Heart right ventricle (tissue), 16 donors: ENCODE measurements at regions not wholly inside any gene's neighbourhood (a gene's known extent, or its start where the extent isn't known, plus 50 kb on each side); places are given as distances from the start of the nearest gene placed in this dataset.

Experiments used
- ATAC-seq, 8 donors: fragments of 200-7000 bp; cut with Tn5 transposase; one replicate each; pipeline ENCODE4 v1.9.1; 2020; ENCODE audit warnings: mild to moderate bottlenecking in 8 of 8, moderate library complexity in 8 of 8, moderate number of reproducible peaks in 1 of 8
- DNase-seq, 2 donors: peaks; one replicate each; pipeline ENCODE4 v3.0.0-alpha.2; 2020
- H3K27ac ChIP-seq, 10 donors: fragments of 200-600 bp; sonication (generic) in 2 of 10; one replicate each; pipeline versions ENCODE4 v1.5.0 to v1.8.0; 2020 to 2022; ENCODE audit warnings: mild to moderate bottlenecking in 3 of 10
- H3K27me3 ChIP-seq, 7 donors: fragments of 200-600 bp; one replicate each; pipeline ENCODE4 v1.8.0; 2021 to 2022; ENCODE audit warnings: mild to moderate bottlenecking in 2 of 7
- H3K36me3 ChIP-seq, 9 donors: fragments of 200-600 bp; sonication (generic) in 1 of 9; one replicate each; pipeline versions ENCODE4 v1.5.0 to v1.8.0; 2020 to 2022; ENCODE audit warnings: mild to moderate bottlenecking in 2 of 9
- H3K4me1 ChIP-seq, 9 donors: fragments of 200-600 bp; sonication (generic) in 1 of 9; one replicate each; pipeline versions ENCODE4 v1.5.0 to v1.8.0; 2020 to 2022; ENCODE audit warnings: mild to moderate bottlenecking in 4 of 9
- H3K4me3 ChIP-seq, 10 donors: fragments of 200-600 bp; sonication (generic) in 2 of 10; one replicate each; pipeline versions ENCODE4 v1.5.0 to v1.8.0; 2020 to 2022; ENCODE audit warnings: mild to moderate bottlenecking in 7 of 10, moderate library complexity in 2 of 10
- H3K9me3 ChIP-seq, 11 donors: fragments of 200-600 bp in 10 of 11; sonication (generic) in 2 of 11; one replicate each; pipeline versions ENCODE4 v1.5.0 to v1.8.0; 2013 to 2022; ENCODE audit warnings: mild to moderate bottlenecking in 2 of 11, control low read depth in 1 of 11, moderate library complexity in 1 of 11
- CTCF ChIP-seq, 9 donors: fragments of 200-600 bp; sonication (generic) in 2 of 9; IDR thresholded peaks; one replicate each; pipeline versions ENCODE4 v1.5.0 to v1.8.0; 2021 to 2022; ENCODE audit warnings: antibody characterized with exemption in 9 of 9, mild to moderate bottlenecking in 5 of 9, moderate library complexity in 1 of 9
- WGBS, 2 donors: extraction: QIAGEN DNeasy Blood & Tissue Kit; methylation state at CpG; one replicate each; pipeline ENCODE4 v1.1.7; 2013; ENCODE audit warnings: inconsistent platforms in 1 of 2; 5-methylcytosine and 5-hydroxymethylcytosine counted together
- intact Hi-C, 10 donors: fragments of 100-400 bp; cut with DNase I; formaldehyde crosslinking; loops; one replicate each; pipeline versions ENCODE4 v1.11.1 to v1.14.2; 2022
- donor health status: Arrhythmogenic right ventricular cardiomyopathy.
- donor health status: ischemic (EF 13 %, LVEDD 7.1; RV severe dilation, severe dysfunction).
- donor health status: healthy with polysubstance abuse.
- donor health status: DM: no; HTN: yes; CAD: no.
- donor health status: DM: no; HTN: no; CAD: no.
- donor health status: ischemic (EF 25% LVEDD 6.9; RV normal size, moderate dysfunction).
- donor health status: ischemic (EF 25% LVEDD 5.7; RV mildly dilated, moderate dysfunction).
- donor health status: healthy.
- donor health status: DM: yes; HTN: yes; CAD: no.
- donor health status: Ischemic cardiomyopathy.
- donor health status: ischemic (EF 35%, LVEDD 5.7; RV mildly dilated, moderate dysfunction).
- donor health status: nonischemic (EF 11% LVEDD 7.7; RV severe dilation, severe dysfunction).
- donor health status: DM: yes; HTN: yes; CAD: no.
- donor health status: PGD.
- donor health status: ischemic (EF 29% LVEDD 5.4; RV normal size, mild dysfunction).
- donor health status: nonischemic (EF 23%, LVEDD 6.1; RV moderate dilation, normal function).

DNA sequence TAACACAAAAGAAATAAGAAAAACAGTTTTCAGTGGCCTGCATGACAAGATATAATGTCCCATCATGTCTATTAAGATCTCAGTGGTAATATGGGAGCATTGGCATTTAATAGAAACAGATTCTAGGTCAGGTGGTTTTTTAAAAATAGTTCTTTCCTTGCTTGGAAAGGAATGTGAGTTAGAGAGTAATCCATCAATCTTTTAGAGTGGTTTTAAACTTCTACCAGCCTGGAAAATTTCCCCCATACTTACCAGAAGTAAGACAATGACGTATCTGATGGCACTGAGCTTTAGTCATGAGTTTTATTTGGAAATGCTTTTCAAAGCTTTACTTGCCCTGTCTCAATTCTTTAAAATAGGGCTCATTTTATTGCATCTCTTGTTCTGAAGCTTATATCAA, 441.7 kb upstream of the SMIM21 start:
- Histone ChIP-seq H3K36me3 (no peaks in the 10 kb centered on the region), H3K9me3 (no peaks in the 10 kb centered on the region), H3K4me1 (no peaks in the 10 kb centered on the region), H3K4me3 (no peak overlapping the region), H3K27me3 (no peaks in the 10 kb centered on the region), H3K27ac (peak overlapping the region in 1 of 10 donors; percentile 3)
- intact Hi-C loops = no loop called here
- WGBS, 2 donors = 37 to 44% methylated on average over 1 of the region's 1 CpG
- no peak for DNase-seq
- TF ChIP-seq CTCF (IDR thresholded peaks at IDR 0.05) = no peak
- peak in 2 of 8 donors; percentile 46 to 72 for ATAC-seq

GRCh38 chr18:75868031-75868430, 440.5 kb upstream of the SMIM21 start:
- intact Hi-C loops = no loop called here
- no peak for DNase-seq
- no peaks in the 10 kb centered on the region for H3K9me3 ChIP-seq
- WGBS, 2 donors = 89% methylated on average over 9 of the region's 9 CpGs
- no peak overlapping the region for H3K4me3 ChIP-seq
- H3K27ac ChIP-seq = no peak overlapping the region
- no peaks in the 10 kb centered on the region for H3K4me1 ChIP-seq
- no peaks in the 10 kb centered on the region for H3K27me3 ChIP-seq
- no peaks in the 10 kb centered on the region for H3K36me3 ChIP-seq
- no peak for TF ChIP-seq CTCF (IDR thresholded peaks at IDR 0.05)
- ATAC-seq = no peak

DNA sequence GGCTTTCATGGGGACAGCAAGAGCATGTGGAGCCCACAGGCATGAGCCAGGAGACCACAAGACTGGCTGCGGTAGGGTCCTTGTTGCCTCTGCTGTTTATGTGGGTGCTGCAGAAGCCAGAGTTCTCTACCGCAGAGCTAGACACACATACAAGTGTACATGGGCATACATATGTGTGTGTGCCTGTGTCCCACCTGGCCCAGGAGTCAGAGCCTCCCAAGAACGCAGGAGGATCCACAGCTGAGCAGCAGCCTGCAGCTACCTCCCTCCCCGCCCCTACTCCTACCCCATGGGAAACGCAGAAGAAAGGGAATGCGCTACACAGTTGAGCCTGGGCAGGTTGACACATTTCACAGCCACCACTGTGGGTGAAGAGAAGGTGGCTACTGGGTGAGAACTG, 438.1 kb upstream of the SMIM21 start:
- Histone ChIP-seq H3K4me3 (no peak overlapping the region), H3K36me3 (no peaks in the 10 kb centered on the region), H3K27me3 (peaks cover 0 to 6% (median 0%) of the 10 kb centered on the region in 7 donors), H3K4me1 (no peaks in the 10 kb centered on the region), H3K9me3 (no peaks in the 10 kb centered on the region), H3K27ac (no peak overlapping the region)
- WGBS, 2 donors = 83 to 93% methylated on average over 6 of the region's 6 CpGs
- intact Hi-C loops = no loop called here
- no peak for DNase-seq
- ATAC-seq = no peak
- no peak for TF ChIP-seq CTCF (IDR thresholded peaks at IDR 0.05)

- peaks cover 0 to 6% (median 0%) of the 10 kb centered on the region in 7 donors for H3K27me3 ChIP-seq
- H3K9me3 ChIP-seq = no peaks in the 10 kb centered on the region
- intact Hi-C loops = no loop called here
- H3K27ac ChIP-seq = no peak overlapping the region
- DNase-seq (no peak), ATAC-seq (no peak)
- no peak for TF ChIP-seq CTCF (IDR thresholded peaks at IDR 0.05)
- no peaks in the 10 kb centered on the region for H3K4me1 ChIP-seq
- 85 to 97% methylated on average over 1 of the region's 1 CpG for WGBS, 2 donors
- H3K36me3 ChIP-seq = no peaks in the 10 kb centered on the region
- H3K4me3 ChIP-seq = no peak overlapping the region
Measured at GRCh38 chr18:75864816-75865215, 437.3 kb upstream of the SMIM21 start.

GRCh38 chr18:75863696-75864095, 436.2 kb upstream of the SMIM21 start:
- no peak for ATAC-seq
- Histone ChIP-seq H3K4me1 (no peaks in the 10 kb centered on the region), H3K27ac (no peak overlapping the region), H3K27me3 (peaks cover 0 to 9% (median 0%) of the 10 kb centered on the region in 7 donors), H3K4me3 (no peak overlapping the region), H3K36me3 (no peaks in the 10 kb centered on the region), H3K9me3 (no peaks in the 10 kb centered on the region)
- no peak for DNase-seq
- no peak for TF ChIP-seq CTCF (IDR thresholded peaks at IDR 0.05)
- WGBS, 2 donors = 70 to 79% methylated on average over 5 of the region's 5 CpGs
- intact Hi-C loops = no loop called here
